Endodermal cell (in vitro differentiated cells): ENCODE measurements at regions not wholly inside any gene's neighbourhood (a gene's known extent, or its start where the extent isn't known, plus 50 kb on each side); places are given as distances from the start of the nearest gene placed in this dataset.

Source experiments
- DNase-seq: peaks from one replicate; pipeline ENCODE4 v3.0.0-alpha.2; 2017
- H3K27ac ChIP-seq: 2 replicates; pipeline ENCODE4 v1.5.1; 2013; ENCODE audit warnings: mild to moderate bottlenecking, low read depth, low read length, moderate library complexity
- H3K27me3 ChIP-seq: 2 replicates; pipeline ENCODE4 v1.6.1; 2013; ENCODE audit warnings: mild to moderate bottlenecking, low read length, moderate library complexity; ENCODE audit not compliant: insufficient read depth, control insufficient read depth, poor library complexity, severe bottlenecking
- H3K36me3 ChIP-seq: 2 replicates; pipeline ENCODE4 v1.7.0; 2013; ENCODE audit warnings: mild to moderate bottlenecking, low read length, moderate library complexity; ENCODE audit not compliant: control insufficient read depth, insufficient read depth
- H3K4me1 ChIP-seq: one replicate; pipeline ENCODE4 v1.7.0; 2013; ENCODE audit warnings: low read length; ENCODE audit not compliant: control insufficient read depth, insufficient read depth
- H3K4me3 ChIP-seq: 2 replicates; pipeline ENCODE4 v1.5.1; 2013; ENCODE audit warnings: mild to moderate bottlenecking, low read length, moderate library complexity
- H3K9ac ChIP-seq: 2 replicates; pipeline ENCODE4 v1.6.1; 2013; ENCODE audit warnings: mild to moderate bottlenecking, low read length, moderate library complexity; ENCODE audit not compliant: poor library complexity, severe bottlenecking; ENCODE audit errors: extremely low read depth
- H3K9me3 ChIP-seq: 2 replicates; pipeline ENCODE4 v1.6.1; 2013; ENCODE audit warnings: mild to moderate bottlenecking, low read length, moderate library complexity; ENCODE audit not compliant: control insufficient read depth
- H3K27ac Mint-ChIP-seq: 2 replicates; pipeline ENCODE4 v1.8.0; 2020; ENCODE audit warnings: mixed read lengths
- H3K27me3 Mint-ChIP-seq: 2 replicates; pipeline ENCODE4 v1.8.0; 2021; ENCODE audit warnings: mild to moderate bottlenecking, mixed read lengths; ENCODE audit not compliant: insufficient read depth
- H3K36me3 Mint-ChIP-seq: 2 replicates; pipeline ENCODE4 v1.8.0; 2020; ENCODE audit warnings: low read depth, mixed read lengths
- H3K4me1 Mint-ChIP-seq: 2 replicates; pipeline ENCODE4 v1.8.0; 2020; ENCODE audit warnings: mixed read lengths
- H3K4me3 Mint-ChIP-seq: 2 replicates; pipeline ENCODE4 v1.8.0; 2020; ENCODE audit warnings: mild to moderate bottlenecking, moderate library complexity, mixed read lengths
- H3K9me3 Mint-ChIP-seq: 2 replicates; pipeline ENCODE4 v1.8.0; 2020; ENCODE audit warnings: mild to moderate bottlenecking, mixed read lengths
- WGBS, 2 experiments: methylation state at CpG; one replicate each; pipeline versions ENCODE4 v1.1.5 to v1.1.7; 2013; ENCODE audit warnings: missing lambda C conversion rate in 2 of 2, mixed read lengths in 1 of 2; ENCODE audit not compliant: insufficient coverage in 1 of 2, insufficient read length in 1 of 2; 5-methylcytosine and 5-hydroxymethylcytosine counted together
- TF ChIP-seq, protein P1 (sequence below): fragments of 200-600 bp; sonication (generic); conservative IDR thresholded peaks from 2 replicates; pipeline ENCODE4 v1.5.0; 2021; ENCODE audit warnings: antibody characterized with exemption, mild to moderate bottlenecking

DNA sequence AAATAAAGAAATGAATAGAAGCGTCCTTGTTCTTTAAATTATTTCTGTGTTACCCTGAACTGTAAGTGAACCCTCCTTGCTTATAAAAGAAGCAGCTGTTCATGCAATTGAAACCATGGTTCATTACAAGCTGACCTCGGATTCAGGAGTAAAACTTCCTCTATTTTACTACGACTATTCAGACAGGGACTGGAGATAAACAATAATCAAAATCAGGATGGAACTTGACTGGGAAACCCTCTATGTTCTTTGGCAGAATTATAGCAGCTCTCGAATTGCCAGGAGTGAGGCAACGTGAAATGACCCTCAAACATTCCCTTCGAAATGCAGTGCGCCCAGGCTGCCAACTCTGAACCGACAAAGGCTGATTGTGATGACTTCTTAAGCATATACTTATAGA, 172.1 kb downstream of the CYP26A1 start:
- Histone ChIP-seq H3K4me3 (no peak overlapping the region), H3K9me3 (no peaks in the 10 kb centered on the region), H3K4me1 (no peaks in the 10 kb centered on the region), H3K27ac (no peak overlapping the region), H3K36me3 (no peaks in the 10 kb centered on the region), H3K9ac (no peak overlapping the region), H3K27me3 (no peaks in the 10 kb centered on the region)
- no peak overlapping the region for H3K27ac Mint-ChIP-seq
- no peak overlapping the region for H3K4me3 Mint-ChIP-seq
- WGBS, 2 experiments = 86 to 94% methylated on average over 4 to 7 of the region's 8 CpGs
- TF ChIP-seq, protein P1, sequence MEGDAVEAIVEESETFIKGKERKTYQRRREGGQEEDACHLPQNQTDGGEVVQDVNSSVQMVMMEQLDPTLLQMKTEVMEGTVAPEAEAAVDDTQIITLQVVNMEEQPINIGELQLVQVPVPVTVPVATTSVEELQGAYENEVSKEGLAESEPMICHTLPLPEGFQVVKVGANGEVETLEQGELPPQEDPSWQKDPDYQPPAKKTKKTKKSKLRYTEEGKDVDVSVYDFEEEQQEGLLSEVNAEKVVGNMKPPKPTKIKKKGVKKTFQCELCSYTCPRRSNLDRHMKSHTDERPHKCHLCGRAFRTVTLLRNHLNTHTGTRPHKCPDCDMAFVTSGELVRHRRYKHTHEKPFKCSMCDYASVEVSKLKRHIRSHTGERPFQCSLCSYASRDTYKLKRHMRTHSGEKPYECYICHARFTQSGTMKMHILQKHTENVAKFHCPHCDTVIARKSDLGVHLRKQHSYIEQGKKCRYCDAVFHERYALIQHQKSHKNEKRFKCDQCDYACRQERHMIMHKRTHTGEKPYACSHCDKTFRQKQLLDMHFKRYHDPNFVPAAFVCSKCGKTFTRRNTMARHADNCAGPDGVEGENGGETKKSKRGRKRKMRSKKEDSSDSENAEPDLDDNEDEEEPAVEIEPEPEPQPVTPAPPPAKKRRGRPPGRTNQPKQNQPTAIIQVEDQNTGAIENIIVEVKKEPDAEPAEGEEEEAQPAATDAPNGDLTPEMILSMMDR = no peak
- H3K27me3 Mint-ChIP-seq = no peaks in the 10 kb centered on the region
- no peaks in the 10 kb centered on the region for H3K9me3 Mint-ChIP-seq
- DNase-seq = no peak
- H3K4me1 Mint-ChIP-seq = peaks cover 10% of the 10 kb centered on the region
- H3K36me3 Mint-ChIP-seq = no peaks in the 10 kb centered on the region

DNA sequence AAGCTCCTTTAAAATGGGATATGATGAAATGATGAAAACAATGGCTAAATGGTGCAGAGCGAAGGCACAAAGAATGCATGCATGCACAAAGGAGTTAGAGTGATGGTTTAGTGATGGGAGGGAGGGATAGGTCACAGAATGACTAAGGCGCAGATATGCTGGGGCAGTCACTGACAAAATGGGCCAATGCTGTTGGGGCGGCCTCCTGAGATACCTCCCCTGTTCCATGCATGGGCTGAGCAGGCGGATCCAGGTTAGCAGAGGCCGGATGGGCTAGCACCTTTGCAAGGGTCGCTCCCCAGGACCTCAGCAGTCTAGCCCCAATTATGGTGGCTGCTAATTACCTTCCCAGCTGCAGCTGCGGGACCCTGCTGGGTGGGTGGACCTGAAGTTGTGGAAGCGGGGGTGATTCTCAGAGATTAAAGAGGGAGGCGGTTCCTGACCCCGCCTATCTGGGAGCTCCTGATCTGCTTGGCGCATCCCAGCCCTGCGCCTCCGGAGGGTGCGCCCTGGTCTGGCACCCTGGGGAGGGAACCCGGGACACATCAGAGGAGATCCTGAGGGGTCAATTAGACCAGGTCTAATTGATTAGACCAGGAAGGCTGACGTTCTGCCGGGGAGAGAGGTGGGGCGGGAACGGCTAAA, 175.0 kb downstream of the CYP26A1 start:
- H3K4me1 Mint-ChIP-seq = peaks cover 18% of the 10 kb centered on the region
- DNase-seq = peak; percentile 61
- H3K36me3 Mint-ChIP-seq = no peaks in the 10 kb centered on the region
- TF ChIP-seq, protein P1 = no peak
- H3K27ac Mint-ChIP-seq = no peak overlapping the region
- H3K9me3 Mint-ChIP-seq = no peaks in the 10 kb centered on the region
- no peak overlapping the region for H3K4me3 ChIP-seq
- no peak overlapping the region for H3K27ac ChIP-seq
- peaks cover 2% of the 10 kb centered on the region for H3K4me1 ChIP-seq
- H3K27me3 Mint-ChIP-seq = no peaks in the 10 kb centered on the region
- no peaks in the 10 kb centered on the region for H3K9me3 ChIP-seq
- 85 to 92% methylated on average over 9 to 19 of the region's 19 CpGs for WGBS, 2 experiments
- no peaks in the 10 kb centered on the region for H3K27me3 ChIP-seq
- no peak overlapping the region for H3K4me3 Mint-ChIP-seq
- H3K9ac ChIP-seq = no peak overlapping the region
- no peaks in the 10 kb centered on the region for H3K36me3 ChIP-seq

DNA sequence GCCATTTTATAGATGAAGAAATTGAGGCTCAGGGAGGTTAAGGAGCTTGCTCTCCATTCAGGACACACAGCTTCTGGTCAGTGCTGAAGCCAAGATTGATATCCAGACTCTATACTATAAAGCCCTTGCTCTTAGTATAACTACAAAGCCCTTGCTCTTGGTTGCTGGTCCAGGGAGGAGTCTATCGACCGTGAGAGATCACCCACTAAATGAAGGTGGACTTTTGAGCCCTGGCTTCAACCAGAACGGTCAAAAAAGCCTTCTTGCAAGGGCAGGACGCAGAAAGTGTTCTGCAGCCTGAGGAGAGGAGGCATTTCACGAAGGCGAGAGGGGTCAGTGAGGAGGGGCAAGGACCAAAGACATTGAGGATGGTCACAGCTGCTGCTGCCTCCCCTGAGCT, 176.3 kb downstream of the CYP26A1 start:
- no peaks in the 10 kb centered on the region for H3K9me3 ChIP-seq
- Mint-ChIP-seq H3K27me3 (no peaks in the 10 kb centered on the region), H3K4me1 (peaks cover 24% of the 10 kb centered on the region), H3K36me3 (no peaks in the 10 kb centered on the region), H3K27ac (peak overlapping the region; percentile 46), H3K9me3 (no peaks in the 10 kb centered on the region), H3K4me3 (no peak overlapping the region)
- H3K9ac ChIP-seq = no peak overlapping the region
- 92 to 98% methylated on average over 6 of the region's 6 CpGs for WGBS, 2 experiments
- H3K4me3 ChIP-seq = no peak overlapping the region
- TF ChIP-seq, protein P1 = no peak
- DNase-seq = no peak
- H3K27ac ChIP-seq = no peak overlapping the region
- H3K27me3 ChIP-seq = no peaks in the 10 kb centered on the region
- no peaks in the 10 kb centered on the region for H3K36me3 ChIP-seq
- peaks cover 2% of the 10 kb centered on the region for H3K4me1 ChIP-seq
